HEK293T (cell line): ENCODE measurements at regions not wholly inside any gene's neighbourhood (a gene's known extent, or its start where the extent isn't known, plus 50 kb on each side); places are given as distances from the start of the nearest gene placed in this dataset.

Source experiments
- HDGF ChIP-seq: fragments of 450-650 bp; IDR thresholded peaks from 2 replicates; pipeline ENCODE4 v1.6.1; 2017; ENCODE audit warnings: antibody characterized with exemption, borderline replicate concordance
- L3MBTL2 ChIP-seq: fragments of 450-650 bp; conservative IDR thresholded peaks from 2 replicates; pipeline ENCODE4 v1.6.1; 2016; ENCODE audit warnings: mild to moderate bottlenecking
- NFRKB ChIP-seq: fragments of 450-650 bp; IDR thresholded peaks from 2 replicates; pipeline ENCODE4 v1.6.1; 2016; ENCODE audit warnings: mild to moderate bottlenecking, moderate library complexity
- TF ChIP-seq, protein P1 (sequence below): fragments of 450-650 bp; IDR thresholded peaks from 2 replicates; pipeline ENCODE4 v1.6.1; 2016

DNA sequence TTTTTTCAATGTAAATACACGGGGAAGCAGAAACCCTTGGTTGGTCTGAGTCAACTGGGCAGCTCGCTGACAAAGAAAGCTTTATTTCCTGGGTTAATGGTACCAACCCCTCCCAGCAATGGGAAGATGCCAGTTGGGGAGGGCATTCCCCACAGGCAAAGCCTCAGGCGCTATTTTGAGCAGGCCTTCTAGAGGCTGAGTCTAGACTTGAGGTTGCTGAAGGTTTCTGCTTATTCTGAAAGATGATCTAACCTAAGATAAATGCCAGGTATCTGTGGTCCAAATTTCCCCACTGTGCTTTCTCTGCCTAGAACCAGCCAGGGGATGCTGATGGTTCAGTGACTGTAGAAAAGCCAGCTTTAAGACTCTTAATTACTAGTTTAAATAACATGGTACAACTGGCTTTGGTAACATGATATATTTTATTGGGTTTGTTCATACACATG is 172.5 kb upstream of the JARID2 start:
- TF ChIP-seq L3MBTL2 (no peak), HDGF (no peak), NFRKB (no peak)
- TF ChIP-seq, protein P1, sequence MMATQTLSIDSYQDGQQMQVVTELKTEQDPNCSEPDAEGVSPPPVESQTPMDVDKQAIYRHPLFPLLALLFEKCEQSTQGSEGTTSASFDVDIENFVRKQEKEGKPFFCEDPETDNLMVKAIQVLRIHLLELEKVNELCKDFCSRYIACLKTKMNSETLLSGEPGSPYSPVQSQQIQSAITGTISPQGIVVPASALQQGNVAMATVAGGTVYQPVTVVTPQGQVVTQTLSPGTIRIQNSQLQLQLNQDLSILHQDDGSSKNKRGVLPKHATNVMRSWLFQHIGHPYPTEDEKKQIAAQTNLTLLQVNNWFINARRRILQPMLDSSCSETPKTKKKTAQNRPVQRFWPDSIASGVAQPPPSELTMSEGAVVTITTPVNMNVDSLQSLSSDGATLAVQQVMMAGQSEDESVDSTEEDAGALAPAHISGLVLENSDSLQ, result no peak
